CD1c-positive myeloid dendritic cell (primary cell): ENCODE measurements at regions not wholly inside any gene's neighbourhood (a gene's known extent, or its start where the extent isn't known, plus 50 kb on each side); places are given as distances from the start of the nearest gene placed in this dataset.
"Not testable (repeated sequence)": the region's sequence is repeated elsewhere in the genome, so short reads cannot be mapped to it uniquely, and the experiment has no call there.

Experiments
- DNase-seq: peaks from one replicate; pipeline ENCODE4 v3.0.0-alpha.2; 2016; ENCODE audit errors: extremely low spot score

DNA sequence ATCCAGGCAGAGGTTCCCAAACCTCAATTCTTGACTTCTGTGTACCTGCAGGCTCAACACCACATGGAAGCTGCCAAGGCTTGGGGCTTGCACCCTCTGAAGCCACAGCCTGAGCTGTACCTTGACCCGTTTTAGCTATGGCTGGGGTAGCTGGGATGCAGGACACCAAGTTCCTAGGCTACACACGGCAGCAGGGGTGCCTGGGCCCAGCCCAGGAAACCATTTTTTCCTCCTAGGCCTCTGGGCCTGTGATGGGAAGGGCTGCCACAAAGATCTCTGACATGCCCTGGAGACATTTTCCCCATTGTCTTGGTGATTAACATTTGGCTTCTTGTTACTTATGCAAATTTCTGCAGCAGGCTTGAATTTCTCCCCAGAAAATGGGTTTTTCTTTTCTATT lies 180.6 kb upstream of the CFAP20DC start:
- DNase-seq: not testable (repeated sequence)

DNA sequence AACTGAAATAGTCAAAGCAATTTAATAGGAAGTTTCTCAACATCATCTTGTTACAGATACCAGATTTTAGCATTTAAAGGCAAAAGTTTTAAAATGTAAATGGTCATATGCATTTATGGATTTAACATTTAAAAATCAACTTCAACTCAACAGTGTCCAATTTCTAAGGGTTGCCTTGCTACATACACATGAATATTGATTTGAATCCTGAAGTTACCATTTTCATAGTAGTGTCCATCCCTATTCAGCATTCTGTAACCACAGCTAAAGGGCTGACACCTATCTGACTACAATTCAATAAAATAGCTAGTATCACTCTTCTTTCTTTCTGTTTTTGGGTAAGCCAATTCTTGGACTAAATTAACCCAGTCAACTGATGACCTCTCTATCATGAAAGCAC lies 164.0 kb upstream of the CFAP20DC start:
- no peak for DNase-seq

DNA sequence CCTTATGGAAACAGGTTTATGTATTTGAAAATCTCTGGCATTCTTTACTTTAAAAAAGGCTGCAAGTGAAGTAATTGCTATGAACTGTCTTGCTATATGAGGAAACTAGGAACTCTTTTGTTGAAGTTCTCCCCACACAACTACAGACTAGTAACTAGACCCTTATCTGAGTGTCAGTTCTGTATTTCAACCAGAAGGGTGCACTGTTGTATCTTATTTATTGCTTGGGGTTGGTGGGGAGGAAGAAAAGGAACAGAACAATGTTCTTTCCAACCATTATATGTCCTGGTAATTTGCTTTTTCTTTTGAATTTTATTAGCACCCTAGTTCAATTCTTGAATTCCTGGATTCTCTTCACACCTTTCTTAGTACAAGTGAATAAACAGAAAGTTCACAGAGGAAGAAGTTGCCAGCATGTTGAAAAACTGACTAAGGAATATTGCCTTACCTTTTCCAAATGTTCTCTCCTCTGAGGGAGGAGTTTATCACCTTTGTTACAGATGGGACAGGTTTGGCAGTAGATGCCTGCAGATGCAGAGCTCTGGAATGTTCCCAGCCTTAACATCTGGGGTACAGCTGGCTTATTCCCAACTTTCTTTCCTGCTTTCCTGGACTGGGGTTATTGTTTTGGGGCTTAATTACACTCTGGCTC lies 162.4 kb upstream of the CFAP20DC start:
- peak; percentile 66 for DNase-seq

DNA sequence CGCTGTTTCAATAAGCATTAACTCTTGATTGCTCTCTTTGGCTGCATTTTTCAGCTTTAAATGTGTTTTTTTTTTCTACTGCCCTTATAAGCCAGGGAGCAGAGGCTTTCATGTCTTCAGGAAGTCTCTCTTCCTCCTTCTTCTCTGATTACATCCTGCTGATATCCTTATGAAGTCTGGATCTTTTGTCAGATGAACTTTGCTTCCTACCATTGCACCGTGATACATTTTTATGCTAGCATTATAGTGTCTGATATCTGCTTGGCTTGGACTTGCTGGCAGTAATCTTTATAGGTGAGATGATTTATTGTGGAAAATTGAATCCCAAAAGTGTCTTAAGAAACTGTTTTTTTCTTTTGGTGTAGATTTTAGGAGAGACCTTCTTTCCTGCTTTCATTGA lies 160.4 kb upstream of the CFAP20DC start:
- no peak for DNase-seq

DNA sequence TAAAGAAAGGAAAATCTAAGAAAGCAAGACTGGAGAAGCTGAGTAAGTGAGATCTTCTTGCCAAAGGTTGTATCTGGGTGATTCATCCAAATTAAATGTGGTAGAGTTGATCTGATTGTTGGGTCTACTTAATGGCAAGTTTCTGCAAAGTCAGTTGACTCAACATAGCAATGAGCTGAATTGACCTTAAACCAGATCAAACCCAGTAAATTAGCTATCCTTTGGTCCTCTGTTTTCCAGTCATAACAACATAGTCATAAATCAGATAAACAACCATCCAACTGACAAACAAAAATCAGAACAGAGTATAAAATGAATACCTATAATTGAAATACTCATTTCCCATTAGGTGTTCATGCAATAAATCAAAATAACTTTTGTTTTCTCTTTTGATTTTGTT lies 142.6 kb upstream of the CFAP20DC start:
- no peak for DNase-seq

DNA sequence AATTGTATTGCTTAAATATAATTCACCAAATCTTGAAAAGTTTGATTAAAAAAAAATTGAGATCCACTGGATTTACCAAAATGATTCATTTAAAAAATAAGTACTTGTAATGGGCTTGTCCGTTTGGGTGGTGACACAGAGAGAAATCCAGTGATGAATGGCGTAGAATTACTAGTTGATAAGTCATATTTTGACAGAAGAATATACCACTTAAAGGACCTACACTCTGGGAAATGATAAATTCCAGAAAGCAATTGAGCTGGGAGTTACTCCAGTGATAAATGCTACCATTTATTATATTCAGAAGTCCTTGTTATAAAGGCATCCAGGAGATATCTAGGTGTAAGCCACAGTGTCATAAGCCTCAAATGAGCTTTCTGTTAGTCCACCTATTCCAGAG lies 141.8 kb upstream of the CFAP20DC start:
- no peak for DNase-seq

DNA sequence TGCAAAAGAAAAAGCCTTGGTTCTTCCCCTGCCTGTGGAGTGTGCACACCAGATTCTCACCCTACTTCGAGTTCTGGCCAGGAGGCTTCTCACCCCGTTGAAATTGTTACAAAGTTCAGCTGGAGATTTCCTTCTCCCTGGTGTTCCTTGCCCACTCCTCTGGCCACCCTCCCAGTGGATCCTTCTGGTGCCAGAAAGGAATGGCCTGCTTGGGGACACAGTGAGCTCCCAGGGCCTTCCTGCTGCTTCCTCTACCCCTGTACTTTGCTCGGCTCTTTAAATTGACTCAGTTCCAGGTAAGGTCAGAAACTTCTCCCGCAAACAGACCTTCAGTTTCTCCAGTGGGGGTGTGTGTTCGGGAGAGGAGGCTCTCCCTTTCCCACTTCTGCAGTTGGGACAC lies 140.1 kb upstream of the CFAP20DC start:
- DNase-seq: no peak

DNA sequence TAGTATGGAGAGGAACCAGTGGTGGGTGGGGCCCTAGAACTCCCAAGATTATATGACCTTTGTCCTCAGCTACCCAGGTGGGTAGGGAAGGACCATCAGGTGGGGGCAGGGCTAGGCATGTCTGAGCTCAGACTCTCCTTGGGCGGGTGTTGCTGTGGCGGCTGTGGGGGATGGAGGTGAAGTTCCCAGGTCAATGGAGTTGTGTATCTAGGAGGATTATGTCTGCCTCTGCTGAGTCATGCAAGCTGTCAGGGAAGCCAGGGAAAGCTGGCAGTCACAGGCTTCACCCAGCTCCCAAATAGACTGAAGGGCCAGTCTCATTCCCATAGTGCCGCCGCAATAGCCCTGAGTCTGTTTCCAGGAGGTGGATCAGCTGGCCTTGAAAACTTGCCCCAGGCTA lies 139.7 kb upstream of the CFAP20DC start:
- no peak for DNase-seq

DNA sequence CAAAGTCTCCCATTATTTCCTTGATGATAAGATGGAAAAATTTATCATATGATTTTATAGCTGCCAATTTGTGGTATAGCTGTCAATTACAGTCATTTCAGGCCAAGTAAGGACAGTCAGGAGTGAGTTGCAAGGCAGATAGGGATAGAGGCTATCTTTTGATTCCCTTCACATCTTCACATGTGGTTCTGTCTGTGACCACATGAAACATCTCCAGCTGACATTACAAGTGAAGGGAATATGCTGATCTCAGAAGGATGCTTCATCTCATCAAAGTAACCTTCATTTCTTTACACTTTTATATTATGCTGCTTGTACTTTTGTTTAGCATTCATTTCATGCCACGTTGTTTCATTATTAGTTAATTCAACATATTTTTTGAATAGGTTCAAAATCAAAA lies 136.9 kb upstream of the CFAP20DC start:
- no peak for DNase-seq

DNA sequence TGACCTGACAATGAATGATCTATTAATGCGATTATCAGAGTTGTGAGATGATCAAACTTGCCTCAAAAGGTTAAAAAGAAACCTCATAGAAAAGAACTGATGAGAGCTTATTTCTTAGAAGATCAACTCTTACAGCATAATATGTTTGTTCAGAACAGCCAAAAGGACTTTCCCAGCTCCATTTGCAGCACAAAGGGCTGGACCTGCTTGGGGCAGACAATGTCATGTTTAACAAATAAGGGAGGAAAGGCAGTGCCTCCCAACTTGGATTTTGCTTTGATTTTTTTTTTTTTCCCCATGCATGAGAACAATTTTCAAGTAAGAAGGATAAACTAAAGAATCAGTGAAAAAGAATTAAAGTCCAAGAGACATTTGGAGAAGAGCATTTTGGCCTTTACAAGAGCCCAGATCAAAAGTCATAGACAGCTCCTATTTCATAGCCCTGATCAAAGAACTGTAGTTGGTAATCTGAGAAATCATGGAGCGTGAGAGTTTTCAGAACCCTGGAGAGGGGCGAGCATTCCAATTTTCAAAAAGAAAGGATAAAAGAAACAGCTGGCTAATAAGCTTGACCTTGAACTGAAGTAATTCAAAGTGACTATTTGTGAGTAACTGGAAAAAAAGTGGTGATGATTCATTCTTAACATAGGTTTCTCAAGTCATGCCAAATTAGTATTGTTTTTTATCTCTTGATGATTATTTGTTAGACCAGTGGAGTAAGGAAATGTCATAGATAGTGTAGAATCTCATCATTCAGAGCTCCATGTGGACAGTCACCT lies 136.0 kb upstream of the CFAP20DC start:
- DNase-seq: no peak

DNA sequence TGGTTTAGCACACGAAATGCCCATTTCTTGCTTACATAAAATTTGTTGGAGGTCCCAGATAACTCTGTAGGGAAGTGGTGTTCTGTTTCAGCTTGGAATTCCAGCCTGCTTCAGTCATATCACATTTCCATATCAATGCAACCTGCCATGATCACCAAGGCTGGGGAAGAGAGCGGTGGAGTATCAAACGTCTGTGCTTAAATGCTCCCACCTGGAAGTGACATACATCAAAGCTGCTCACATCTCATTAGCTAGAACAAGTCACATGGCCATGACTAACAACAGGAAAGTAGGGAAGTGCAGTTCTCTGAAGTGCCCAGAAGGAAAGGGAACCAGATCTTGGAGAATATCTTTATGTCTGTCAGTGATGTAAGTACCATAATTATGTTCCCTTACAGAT lies 130.2 kb upstream of the CFAP20DC start:
- DNase-seq: no peak

DNA sequence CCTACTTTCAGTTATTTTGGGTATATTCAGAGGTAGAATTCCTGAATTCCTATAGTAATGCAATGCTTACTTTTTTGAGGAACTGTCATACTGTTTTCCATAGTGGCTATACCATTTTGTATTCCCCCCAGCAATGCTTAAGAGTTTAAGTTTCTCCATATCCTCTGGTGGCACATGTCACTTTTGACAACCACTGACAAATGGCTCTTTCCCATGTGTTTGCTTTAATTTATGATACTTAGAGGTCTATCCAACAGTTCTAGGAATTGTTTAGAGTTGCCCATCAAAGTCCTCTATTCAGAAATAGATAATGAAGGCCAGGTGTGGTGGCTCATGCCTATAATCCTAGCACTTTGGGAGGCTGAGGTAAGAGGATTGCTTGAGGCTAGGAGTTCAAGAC lies 128.9 kb upstream of the CFAP20DC start:
- no peak for DNase-seq

DNA sequence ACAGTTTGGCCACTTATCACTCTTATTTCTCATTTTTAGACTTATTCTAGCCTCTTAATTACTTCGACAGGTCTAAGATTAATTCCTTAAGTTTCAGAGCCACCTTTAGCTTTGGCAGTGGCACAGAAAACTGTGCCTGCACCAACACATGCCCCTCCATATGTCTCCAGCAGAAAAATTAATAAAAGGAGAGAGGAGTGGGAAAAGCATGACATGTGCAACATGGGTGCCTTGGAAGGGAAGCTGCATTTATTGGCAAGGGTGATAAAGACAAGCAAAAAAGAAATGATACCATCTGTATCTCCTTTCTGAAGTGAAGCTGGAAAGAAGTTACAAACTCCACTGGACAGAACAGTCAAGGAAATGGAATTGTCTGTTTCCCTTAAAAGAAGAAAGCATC lies 121.7 kb upstream of the CFAP20DC start:
- DNase-seq: no peak

DNA sequence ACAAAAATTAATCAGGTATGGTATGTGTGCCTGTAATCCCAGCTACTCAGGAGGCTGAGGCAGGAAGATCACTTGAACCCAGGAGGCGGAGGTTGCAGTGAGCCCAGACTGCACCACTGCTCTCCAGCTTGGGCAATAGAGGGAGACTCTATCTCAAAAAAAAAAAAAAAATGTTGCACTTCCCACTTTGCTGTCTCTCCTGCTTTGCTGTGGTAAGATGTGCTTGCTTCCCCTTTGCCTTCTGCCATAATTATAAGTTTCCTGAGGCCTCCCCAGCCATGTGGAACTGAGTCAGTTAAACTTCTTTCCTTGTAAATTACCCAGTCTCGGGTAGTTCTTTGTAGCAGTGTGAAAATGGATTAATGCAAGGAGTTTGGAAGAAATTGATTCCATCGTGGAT lies 120.3 kb upstream of the CFAP20DC start:
- DNase-seq: not testable (repeated sequence)

DNA sequence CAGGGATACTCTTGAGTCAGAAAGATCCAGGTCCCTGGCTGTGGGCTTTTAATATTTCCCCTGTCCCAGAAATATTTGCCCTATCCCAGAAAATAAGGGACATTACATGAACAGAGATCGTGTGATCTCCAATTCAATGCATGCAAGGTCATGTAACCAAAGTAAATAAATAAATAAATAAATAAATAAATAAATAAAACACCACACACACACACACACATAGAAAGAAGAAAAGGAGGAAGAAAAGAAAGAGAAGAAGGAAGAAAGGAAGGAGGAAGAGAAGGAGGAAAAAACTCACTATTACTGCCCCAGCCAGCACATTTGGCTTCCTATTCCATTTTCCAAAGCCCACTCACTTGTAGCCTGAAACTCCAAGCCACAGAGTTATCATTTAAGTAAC lies 117.9 kb upstream of the CFAP20DC start:
- no peak for DNase-seq

DNA sequence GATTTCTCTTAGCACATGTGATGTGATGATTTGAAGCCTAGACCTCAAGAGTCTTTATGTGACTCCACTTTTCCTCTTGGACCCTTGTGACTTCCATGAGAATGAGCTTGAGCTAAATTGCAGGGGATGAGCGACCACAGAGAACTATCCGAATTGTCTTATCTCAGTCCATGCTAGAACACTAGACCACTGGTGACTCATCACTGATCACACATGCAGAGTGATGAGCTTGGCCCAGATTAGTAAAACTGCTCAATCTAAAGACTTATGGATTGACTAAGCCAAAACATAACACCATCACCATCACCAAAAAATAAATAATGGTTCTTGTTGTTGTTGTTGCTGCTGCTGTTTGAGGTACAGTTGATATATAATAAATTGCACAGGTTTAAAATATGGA lies 114.1 kb upstream of the CFAP20DC start:
- DNase-seq: no peak

DNA sequence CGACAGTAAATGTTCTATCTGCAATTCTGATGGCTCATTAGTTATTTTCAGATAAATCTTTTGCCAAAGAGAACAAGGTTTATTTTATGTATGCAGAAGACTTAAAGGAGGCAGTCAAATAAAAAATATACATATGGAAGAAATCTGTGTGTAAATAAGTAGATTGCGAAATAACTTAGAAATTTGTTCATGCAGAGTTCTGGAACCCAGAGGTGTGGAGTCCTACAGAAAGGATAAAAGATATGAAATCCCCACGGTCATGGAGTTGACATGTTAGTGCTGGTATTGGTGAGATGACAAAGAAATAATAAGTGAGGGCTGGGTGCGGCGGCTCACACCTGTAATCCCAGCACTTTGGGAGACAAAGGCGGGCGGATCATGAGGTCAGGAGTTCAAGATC lies 111.2 kb upstream of the CFAP20DC start:
- DNase-seq: no peak

DNA sequence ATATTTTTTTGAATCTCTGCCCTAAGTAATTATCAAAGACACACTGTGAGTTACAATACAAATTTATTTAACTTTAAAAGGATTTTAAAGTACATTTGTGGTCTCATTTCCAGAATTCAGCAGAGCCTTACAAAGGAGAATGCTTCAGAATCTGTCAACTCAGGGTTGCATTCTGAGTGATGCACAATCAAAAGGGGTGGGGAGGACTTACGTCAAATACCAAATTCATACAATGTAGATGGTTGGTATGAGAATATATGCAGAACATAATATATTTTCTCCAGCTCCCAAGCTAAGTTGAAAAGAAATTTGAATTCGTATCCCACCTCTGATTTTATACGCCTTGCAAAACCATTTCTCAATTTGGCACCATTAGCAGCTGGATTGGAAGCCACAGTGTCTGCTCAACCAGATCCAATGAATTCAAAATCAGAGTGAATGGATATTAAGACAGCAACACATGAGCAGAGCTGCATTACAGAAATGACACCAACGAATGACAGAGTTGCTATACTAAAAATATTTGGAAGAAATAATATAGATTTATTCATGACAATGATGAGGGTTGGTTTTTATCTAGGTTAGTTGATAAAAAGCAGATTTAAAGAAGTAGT lies 110.4 kb upstream of the CFAP20DC start:
- DNase-seq: no peak

DNA sequence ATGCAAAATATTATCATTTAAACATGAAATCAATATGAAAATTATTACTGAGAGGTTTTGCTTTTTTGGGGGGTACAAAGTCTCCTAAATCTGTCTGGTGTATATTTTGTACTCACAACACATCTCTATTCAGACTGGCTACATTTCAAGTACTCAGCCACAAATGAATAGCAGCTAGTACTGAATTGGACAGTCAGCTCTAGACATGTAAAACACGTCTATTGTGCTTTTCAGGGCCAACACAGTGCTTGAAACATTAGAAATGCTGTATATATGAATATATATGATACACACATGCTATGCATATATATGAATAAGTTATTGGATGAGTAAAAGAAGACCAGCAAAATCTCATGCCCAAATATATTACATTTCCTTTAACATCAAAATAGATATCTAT lies 103.8 kb upstream of the CFAP20DC start:
- no peak for DNase-seq

DNA sequence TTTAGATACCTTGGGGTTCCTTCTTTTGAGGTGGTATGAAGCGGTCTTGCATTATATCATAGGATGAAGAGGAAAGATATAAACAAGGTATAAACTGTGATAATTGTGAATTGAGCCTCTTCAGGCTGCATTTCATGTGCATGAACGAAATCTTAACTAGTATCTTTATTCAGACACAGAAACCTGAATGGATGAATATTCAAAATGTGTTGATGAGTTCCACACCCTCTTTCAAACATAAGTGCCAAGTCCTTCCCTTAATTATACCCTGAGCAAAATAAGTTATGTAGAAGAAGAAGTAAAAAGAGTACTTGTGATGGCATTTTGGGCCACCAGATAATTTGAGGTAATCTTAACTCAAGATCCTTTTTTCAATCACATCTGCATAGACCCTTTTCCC lies 103.1 kb upstream of the CFAP20DC start:
- DNase-seq: no peak

DNA sequence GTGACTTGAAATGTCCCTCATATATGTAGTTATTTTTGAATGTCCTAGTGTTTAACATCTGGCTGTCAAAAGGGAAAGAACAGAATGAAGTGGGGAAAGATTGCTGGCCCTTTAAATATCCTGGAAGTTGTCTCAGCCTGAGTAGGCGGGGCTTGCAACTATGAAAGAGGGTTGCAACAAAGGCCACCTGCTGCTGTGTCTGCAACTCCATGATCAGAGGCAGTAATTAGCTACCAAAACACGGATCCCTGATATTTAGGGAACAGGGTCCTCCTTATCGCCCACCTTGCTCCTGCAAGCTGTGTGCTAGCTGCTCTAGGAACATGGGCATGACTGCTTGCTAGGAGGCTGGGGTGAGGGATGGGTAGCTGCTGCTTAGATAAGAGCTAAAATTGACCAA lies 100.2 kb upstream of the CFAP20DC start:
- DNase-seq: no peak

DNA sequence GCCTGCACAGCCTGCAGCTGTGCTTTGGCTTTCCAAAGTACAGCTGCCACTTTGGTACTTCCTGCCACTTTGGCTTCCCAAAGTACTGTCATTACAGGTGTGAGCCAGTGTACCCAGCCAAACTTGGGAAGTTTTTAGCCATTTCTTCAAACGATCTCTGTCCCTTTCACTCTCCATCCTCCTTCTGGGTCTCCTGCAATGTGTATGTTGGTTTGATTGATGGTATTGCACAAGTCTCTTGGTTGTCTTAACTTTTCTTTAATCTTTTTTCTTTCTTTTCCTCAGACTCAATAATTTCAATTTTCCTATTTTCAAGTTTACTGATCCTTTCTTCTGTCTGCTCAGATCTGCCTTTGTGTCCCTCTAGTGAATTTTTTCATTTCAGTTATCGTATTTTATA lies 99.3 kb upstream of the CFAP20DC start:
- no peak for DNase-seq

DNA sequence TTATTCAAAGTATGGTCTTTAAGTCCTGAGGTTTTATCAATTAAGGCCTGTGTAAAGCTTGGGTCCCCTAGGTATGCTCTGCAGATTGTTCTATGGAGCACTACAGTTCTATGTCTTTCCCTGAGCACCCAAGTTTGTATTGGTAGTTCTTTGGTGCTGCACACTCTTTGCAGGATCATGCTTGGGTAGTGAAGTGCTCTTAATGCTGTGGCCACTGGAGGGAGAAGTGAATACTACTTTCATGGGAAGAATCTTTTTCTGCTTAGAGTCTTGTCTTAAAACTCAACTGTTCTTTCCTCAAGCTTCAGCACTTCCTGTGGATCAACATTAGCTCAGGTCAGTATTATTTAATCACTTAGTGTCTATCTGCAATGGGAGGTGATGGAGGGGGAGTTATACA lies 93.6 kb upstream of the CFAP20DC start:
- DNase-seq: no peak
